CD14-positive monocyte (primary cell): ENCODE measurements at regions not wholly inside any gene's neighbourhood (a gene's known extent, or its start where the extent isn't known, plus 50 kb on each side); places are given as distances from the start of the nearest gene placed in this dataset.

Experiments
- DNase-seq, 3 donors: peaks; one replicate each; pipeline ENCODE4 v3.0.0-alpha.2; 2011 to 2022
- H2AFZ ChIP-seq: 2 replicates; pipeline ENCODE4 v1.6.0; 2012; ENCODE audit warnings: mild to moderate bottlenecking, low read depth, low read length, inconsistent platforms; ENCODE audit not compliant: insufficient read depth, poor library complexity, severe bottlenecking
- H3K27ac ChIP-seq, 2 donors: 1 replicate in 1 of 2; 2 replicates in 1 of 2; pipeline ENCODE4 v1.5.1; 2012 to 2013; ENCODE audit warnings: low read length in 2 of 2, control low read depth in 1 of 2, inconsistent platforms in 1 of 2, low read depth in 1 of 2, mild to moderate bottlenecking in 1 of 2
- H3K27me3 ChIP-seq, 2 donors: one replicate each; pipeline versions ENCODE4 v1.6.0 to v1.6.1; 2011 to 2013; ENCODE audit warnings: low read length in 2 of 2; ENCODE audit not compliant: control insufficient read depth in 2 of 2, insufficient read depth in 2 of 2
- H3K36me3 ChIP-seq, 2 donors: replicated peaks in 1 of 2; 1 replicate in 1 of 2; 2 replicates in 1 of 2; pipeline versions ENCODE4 v1.5.1 to v1.6.1; 2012 to 2013; ENCODE audit warnings: low read length in 2 of 2, control low read depth in 1 of 2, inconsistent platforms in 1 of 2, mild to moderate bottlenecking in 1 of 2; ENCODE audit not compliant: insufficient read depth in 2 of 2, control insufficient read depth in 1 of 2
- H3K4me1 ChIP-seq, 2 donors: 1 replicate in 1 of 2; 2 replicates in 1 of 2; pipeline versions ENCODE4 v1.5.1 to v1.6.1; 2012 to 2013; ENCODE audit warnings: low read length in 2 of 2, control low read depth in 1 of 2, inconsistent platforms in 1 of 2, mild to moderate bottlenecking in 1 of 2, moderate library complexity in 1 of 2; ENCODE audit not compliant: insufficient read depth in 2 of 2, control insufficient read depth in 1 of 2
- H3K4me2 ChIP-seq: replicated peaks from 2 replicates; pipeline ENCODE3; 2012; ENCODE audit warnings: low read length, moderate library complexity, mild to moderate bottlenecking; ENCODE audit not compliant: poor library complexity, severe bottlenecking; ENCODE audit errors: extremely low read depth
- H3K4me3 ChIP-seq, 3 experiments: fragments of 200-600 bp in 1 of 3; sonication (generic) in 1 of 3; replicated peaks in 1 of 3; 1 replicate in 2 of 3; 2 replicates in 1 of 3; pipeline ENCODE4 v1.5.1; 2011 to 2013; ENCODE audit warnings: low read length in 3 of 3, mild to moderate bottlenecking in 3 of 3, control low read depth in 2 of 3, low read depth in 2 of 3, inconsistent platforms in 1 of 3, moderate library complexity in 1 of 3
- H3K79me2 ChIP-seq: 2 replicates; pipeline ENCODE4 v1.6.0; 2012; ENCODE audit warnings: mild to moderate bottlenecking, control low read depth, inconsistent platforms, low read length, moderate library complexity; ENCODE audit not compliant: insufficient read depth
- H3K9ac ChIP-seq: 2 replicates; pipeline ENCODE4 v1.6.0; 2017; ENCODE audit warnings: low read length, mild to moderate bottlenecking; ENCODE audit not compliant: insufficient read depth, poor library complexity, severe bottlenecking
- H3K9me3 ChIP-seq, 2 donors: replicated peaks in 1 of 2; 1 replicate in 1 of 2; 2 replicates in 1 of 2; pipeline versions ENCODE4 v1.5.1 to v1.6.1; 2012 to 2013; ENCODE audit warnings: low read length in 2 of 2, control low read depth in 1 of 2; ENCODE audit not compliant: control insufficient read depth in 1 of 2, insufficient read depth in 1 of 2
- H4K20me1 ChIP-seq: 2 replicates; pipeline ENCODE4 v1.6.0; 2012; ENCODE audit warnings: mild to moderate bottlenecking, low read length, control low read depth, moderate library complexity; ENCODE audit not compliant: insufficient read depth
- H3K27ac Mint-ChIP-seq, 7 donors: one replicate each; pipeline ENCODE4 v1.8.0; 2020; ENCODE audit warnings: mild to moderate bottlenecking in 7 of 7, mixed read lengths in 7 of 7, moderate library complexity in 6 of 7, inconsistent platforms in 2 of 7
- H3K27me3 Mint-ChIP-seq, 3 donors: one replicate each; pipeline ENCODE4 v1.8.0; 2021 to 2022; ENCODE audit warnings: low read depth in 3 of 3, mild to moderate bottlenecking in 3 of 3, mixed read lengths in 3 of 3, moderate library complexity in 3 of 3, inconsistent platforms in 1 of 3
- H3K36me3 Mint-ChIP-seq, 2 donors: one replicate each; pipeline ENCODE4 v1.8.0; 2020; ENCODE audit warnings: mixed read lengths in 2 of 2, inconsistent platforms in 1 of 2, mild to moderate bottlenecking in 1 of 2
- H3K4me1 Mint-ChIP-seq: one replicate; pipeline ENCODE4 v1.8.0; 2020; ENCODE audit warnings: mild to moderate bottlenecking, mixed read lengths
- H3K4me3 Mint-ChIP-seq, 2 donors: one replicate each; pipeline ENCODE4 v1.8.0; 2020; ENCODE audit warnings: mild to moderate bottlenecking in 2 of 2, mixed read lengths in 2 of 2, moderate library complexity in 1 of 2
- H3K9me3 Mint-ChIP-seq, 7 donors: one replicate each; pipeline ENCODE4 v1.8.0; 2020 to 2022; ENCODE audit warnings: mixed read lengths in 7 of 7, mild to moderate bottlenecking in 6 of 7, moderate library complexity in 6 of 7, inconsistent platforms in 2 of 7
- CTCF ChIP-seq: fragments of 200-600 bp; IDR thresholded peaks from one replicate; pipeline ENCODE4 v1.8.0; 2022; ENCODE audit warnings: antibody characterized with exemption, mild to moderate bottlenecking
- WGBS: methylation state at CpG from one replicate; pipeline ENCODE4 v1.1.5; 2013; ENCODE audit warnings: missing lambda C conversion rate; ENCODE audit not compliant: insufficient coverage; 5-methylcytosine and 5-hydroxymethylcytosine counted together
- intact Hi-C, 2 donors: fragments of 100-400 bp; cut with micrococcal nuclease; formaldehyde crosslinking; loops; one replicate each; pipeline versions ENCODE4 v1.15.0 to v1.15.1; 2023

GRCh38 chr6:95905132-95905531 is 110.6 kb upstream of the FUT9 start:
- no peak overlapping the region for H3K9ac ChIP-seq
- Mint-ChIP-seq H3K9me3 (peaks cover 0 to 3% (median 0%) of the 10 kb centered on the region in 7 donors), H3K27ac (no peak overlapping the region), H3K4me3 (no peak overlapping the region), H3K27me3 (peaks cover 0 to 1% (median 0%) of the 10 kb centered on the region in 3 donors), H3K4me1 (no peaks in the 10 kb centered on the region), H3K36me3 (no peaks in the 10 kb centered on the region)
- no peak overlapping the region for H3K27ac ChIP-seq
- intact Hi-C loops: no loop called here
- no peaks in the 10 kb centered on the region for H3K9me3 ChIP-seq
- H3K4me3 ChIP-seq: no peak overlapping the region
- WGBS: no CpG with 5 or more reads among the region's 3 CpGs
- H2AFZ ChIP-seq: no peak overlapping the region
- no peaks in the 10 kb centered on the region for H3K36me3 ChIP-seq
- H3K4me2 ChIP-seq: no peak overlapping the region
- no peaks in the 10 kb centered on the region for H3K4me1 ChIP-seq
- no peak for DNase-seq
- TF ChIP-seq CTCF: no peak
- H3K27me3 ChIP-seq: no peaks in the 10 kb centered on the region
- no peaks in the 10 kb centered on the region for H4K20me1 ChIP-seq
- H3K79me2 ChIP-seq: no peaks in the 10 kb centered on the region

- no peaks in the 10 kb centered on the region for H3K27me3 ChIP-seq
These were observed 98.7 kb upstream of the FUT9 start for GRCh38 chr6:95917034-95917433.

More at GRCh38 chr6:95917034-95917433, 98.7 kb upstream of the FUT9 start:
- no CpG with 5 or more reads among the region's 2 CpGs for WGBS
- Mint-ChIP-seq H3K27ac (no peak overlapping the region), H3K9me3 (no peaks in the 10 kb centered on the region), H3K4me3 (no peak overlapping the region), H3K27me3 (peaks cover 0 to 2% (median 1%) of the 10 kb centered on the region in 3 donors), H3K36me3 (no peaks in the 10 kb centered on the region), H3K4me1 (no peaks in the 10 kb centered on the region)
- DNase-seq: no peak
- Histone ChIP-seq H3K4me2 (no peak overlapping the region), H3K9me3 (no peaks in the 10 kb centered on the region), H2AFZ (no peak overlapping the region), H3K27ac (no peak overlapping the region), H3K4me1 (no peaks in the 10 kb centered on the region), H3K36me3 (no peaks in the 10 kb centered on the region), H3K79me2 (no peaks in the 10 kb centered on the region), H4K20me1 (no peaks in the 10 kb centered on the region), H3K9ac (no peak overlapping the region), H3K4me3 (no peak overlapping the region)
- TF ChIP-seq CTCF: no peak
- intact Hi-C loops: no loop called here
